MM.1S (cell line): ENCODE measurements at regions not wholly inside any gene's neighbourhood (a gene's known extent, or its start where the extent isn't known, plus 50 kb on each side); places are given as distances from the start of the nearest gene placed in this dataset.

Experiments used
- DNase-seq: peaks from one replicate; pipeline ENCODE4 v3.0.0-alpha.2; 2015
- H2AFZ ChIP-seq: fragments of 300-600 bp; sonication (generic); 2 replicates; pipeline ENCODE4 v1.6.0; 2016; ENCODE audit warnings: antibody characterized with exemption, low read length
- H3F3A ChIP-seq: fragments of 300-600 bp; sonication (generic); 2 replicates; pipeline ENCODE4 v1.6.1; 2016; ENCODE audit warnings: mild to moderate bottlenecking, antibody characterized with exemption, low read length, moderate library complexity, mixed read lengths; ENCODE audit not compliant: insufficient read depth
- H3K27ac ChIP-seq: fragments of 300-600 bp; sonication (generic); 2 replicates; pipeline ENCODE4 v1.5.1; 2016; ENCODE audit warnings: mild to moderate bottlenecking, low read length
- H3K27me3 ChIP-seq: fragments of 300-600 bp; sonication (generic); replicated peaks from 2 replicates; pipeline ENCODE4 v1.6.0; 2016; ENCODE audit warnings: low read length; ENCODE audit not compliant: insufficient read depth
- H3K36me3 ChIP-seq: fragments of 300-600 bp; sonication (generic); replicated peaks from 2 replicates; pipeline ENCODE4 v1.6.1; 2016; ENCODE audit warnings: mild to moderate bottlenecking, low read length, mixed read lengths; ENCODE audit not compliant: insufficient read depth
- H3K4me1 ChIP-seq: fragments of 300-600 bp; sonication (generic); 2 replicates; pipeline ENCODE4 v1.6.1; 2016; ENCODE audit warnings: low read length, mixed read lengths
- H3K4me2 ChIP-seq: fragments of 300-600 bp; sonication (generic); 2 replicates; pipeline ENCODE4 v1.6.0; 2016; ENCODE audit warnings: low read depth, low read length
- H3K4me3 ChIP-seq: fragments of 300-600 bp; sonication (generic); 2 replicates; pipeline ENCODE4 v1.5.1; 2016; ENCODE audit warnings: low read length, mixed read lengths
- H3K79me2 ChIP-seq: fragments of 300-600 bp; sonication (generic); 2 replicates; pipeline ENCODE4 v1.6.1; 2016; ENCODE audit warnings: mixed run types, low read length, mixed read lengths
- H3K9ac ChIP-seq: fragments of 300-600 bp; sonication (generic); 2 replicates; pipeline ENCODE4 v1.6.1; 2016; ENCODE audit warnings: low read length, mixed read lengths
- H3K9me2 ChIP-seq: fragments of 300-600 bp; sonication (generic); replicated peaks from 2 replicates; pipeline ENCODE4 v1.6.1; 2016; ENCODE audit warnings: mild to moderate bottlenecking, low read length, mixed read lengths; ENCODE audit not compliant: insufficient read depth
- H3K9me3 ChIP-seq: fragments of 300-600 bp; sonication (generic); replicated peaks from 2 replicates; pipeline ENCODE4 v1.6.1; 2016; ENCODE audit warnings: mild to moderate bottlenecking, low read length, mixed read lengths; ENCODE audit not compliant: insufficient read depth
- H4K20me1 ChIP-seq: fragments of 300-600 bp; sonication (generic); 2 replicates; pipeline ENCODE4 v1.6.1; 2016; ENCODE audit warnings: mild to moderate bottlenecking, low read length, moderate library complexity, mixed read lengths; ENCODE audit not compliant: insufficient read depth
- CTCF ChIP-seq: fragments of 300-600 bp; sonication (generic); IDR thresholded peaks from 2 replicates; pipeline ENCODE4 v1.5.1; 2016; ENCODE audit warnings: antibody characterized with exemption, low read length, mixed read lengths
- EZH2 ChIP-seq: fragments of 300-600 bp; sonication (generic); optimal IDR thresholded peaks from 2 replicates; pipeline ENCODE3; 2017; ENCODE audit warnings: low read depth, mild to moderate bottlenecking, antibody characterized with exemption, low read length, mixed read lengths
- EZH2phosphoT487 ChIP-seq: fragments of 300-600 bp; sonication (generic); IDR thresholded peaks from 2 replicates; pipeline ENCODE4 v1.6.1; 2018; ENCODE audit warnings: antibody characterized with exemption, low read length

GRCh38 chr14:39740454-39740853 is 308.2 kb upstream of the FBXO33 start:
- H3K9me3 ChIP-seq = no peaks in the 10 kb centered on the region
- no peaks in the 10 kb centered on the region for H3K36me3 ChIP-seq

GRCh38 chr14:39739796-39740195 is 307.6 kb upstream of the FBXO33 start:
- no peaks in the 10 kb centered on the region for H3K9me3 ChIP-seq
- no peak for DNase-seq
- no peaks in the 10 kb centered on the region for H3K4me1 ChIP-seq
- no peaks in the 10 kb centered on the region for H3K36me3 ChIP-seq
- H2AFZ ChIP-seq = no peak overlapping the region
- no peak overlapping the region for H3K4me3 ChIP-seq
- H3K4me2 ChIP-seq = no peak overlapping the region
- no peak overlapping the region for H3K27ac ChIP-seq
- no peaks in the 10 kb centered on the region for H3K9me2 ChIP-seq
- H3F3A ChIP-seq = no peaks in the 10 kb centered on the region
- no peaks in the 10 kb centered on the region for H3K27me3 ChIP-seq
- no peaks in the 10 kb centered on the region for H3K79me2 ChIP-seq
- no peak for TF ChIP-seq EZH2phosphoT487
- TF ChIP-seq CTCF = no peak
- TF ChIP-seq EZH2 = no peak
- H3K9ac ChIP-seq = no peak overlapping the region
- no peaks in the 10 kb centered on the region for H4K20me1 ChIP-seq

More at GRCh38 chr14:39740454-39740853, 308.2 kb upstream of the FBXO33 start:
- no peak overlapping the region for H3K27ac ChIP-seq
- no peaks in the 10 kb centered on the region for H3K79me2 ChIP-seq
- no peaks in the 10 kb centered on the region for H3F3A ChIP-seq
- H3K4me1 ChIP-seq = no peaks in the 10 kb centered on the region
- no peak overlapping the region for H3K9ac ChIP-seq
- H2AFZ ChIP-seq = no peak overlapping the region
- no peaks in the 10 kb centered on the region for H3K27me3 ChIP-seq
- TF ChIP-seq EZH2phosphoT487 (no peak), CTCF (no peak), EZH2 (no peak)
- H3K4me2 ChIP-seq = no peak overlapping the region
- H3K9me2 ChIP-seq = no peaks in the 10 kb centered on the region
- H3K4me3 ChIP-seq = no peak overlapping the region
- no peak for DNase-seq
- H4K20me1 ChIP-seq = no peaks in the 10 kb centered on the region

- no peak overlapping the region for H3K9ac ChIP-seq
- H2AFZ ChIP-seq = no peak overlapping the region
- no peak for DNase-seq
- H3K9me2 ChIP-seq = no peaks in the 10 kb centered on the region
- no peaks in the 10 kb centered on the region for H3K36me3 ChIP-seq
- H3K4me2 ChIP-seq = no peak overlapping the region
- no peak for TF ChIP-seq EZH2
- no peak for TF ChIP-seq CTCF
- TF ChIP-seq EZH2phosphoT487 = no peak
- no peaks in the 10 kb centered on the region for H3K27me3 ChIP-seq
- H3F3A ChIP-seq = no peaks in the 10 kb centered on the region
- H3K4me3 ChIP-seq = no peak overlapping the region
- no peaks in the 10 kb centered on the region for H3K9me3 ChIP-seq
- no peak overlapping the region for H3K27ac ChIP-seq
- no peaks in the 10 kb centered on the region for H3K4me1 ChIP-seq
- H4K20me1 ChIP-seq = no peaks in the 10 kb centered on the region
- no peaks in the 10 kb centered on the region for H3K79me2 ChIP-seq
Observed at GRCh38 chr14:39734306-39734705, 302.1 kb upstream of the FBXO33 start.
